GM19438 (cell line): ENCODE measurements at regions not wholly inside any gene's neighbourhood (a gene's known extent, or its start where the extent isn't known, plus 50 kb on each side); places are given as distances from the start of the nearest gene placed in this dataset.
"Not testable (repeated sequence)": the region's sequence is repeated elsewhere in the genome, so short reads cannot be mapped to it uniquely, and the experiment has no call there.

Source experiments
- ATAC-seq: cut with Tn5 transposase; IDR thresholded peaks from one replicate; pipeline ENCODE4 v1.9.1; 2021; ENCODE audit warnings: low read depth; ENCODE audit not compliant: unreplicated experiment

GRCh38 chr6:170006071-170006899, 254.9 kb downstream of the ERMARD start:
- ATAC-seq = no peak

DNA sequence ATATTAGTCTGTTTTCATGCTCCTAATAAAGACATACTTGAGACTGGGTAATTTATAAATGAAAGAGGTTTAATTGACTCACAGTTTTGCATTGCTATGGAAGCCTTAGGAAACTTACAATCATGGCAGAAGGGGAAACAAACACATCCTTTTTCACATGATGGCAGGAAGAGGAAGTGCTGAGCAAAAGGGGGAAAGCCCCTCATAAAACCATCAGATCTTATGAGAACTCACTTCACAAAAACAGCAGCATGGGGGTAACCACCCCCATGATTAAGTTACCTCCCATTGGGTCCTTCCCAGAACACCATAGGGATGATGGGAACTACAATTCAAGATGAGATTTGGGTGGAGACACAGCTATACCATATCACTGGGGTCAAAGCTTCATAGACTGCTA, 254.2 kb downstream of the ERMARD start:
- no peak for ATAC-seq

DNA sequence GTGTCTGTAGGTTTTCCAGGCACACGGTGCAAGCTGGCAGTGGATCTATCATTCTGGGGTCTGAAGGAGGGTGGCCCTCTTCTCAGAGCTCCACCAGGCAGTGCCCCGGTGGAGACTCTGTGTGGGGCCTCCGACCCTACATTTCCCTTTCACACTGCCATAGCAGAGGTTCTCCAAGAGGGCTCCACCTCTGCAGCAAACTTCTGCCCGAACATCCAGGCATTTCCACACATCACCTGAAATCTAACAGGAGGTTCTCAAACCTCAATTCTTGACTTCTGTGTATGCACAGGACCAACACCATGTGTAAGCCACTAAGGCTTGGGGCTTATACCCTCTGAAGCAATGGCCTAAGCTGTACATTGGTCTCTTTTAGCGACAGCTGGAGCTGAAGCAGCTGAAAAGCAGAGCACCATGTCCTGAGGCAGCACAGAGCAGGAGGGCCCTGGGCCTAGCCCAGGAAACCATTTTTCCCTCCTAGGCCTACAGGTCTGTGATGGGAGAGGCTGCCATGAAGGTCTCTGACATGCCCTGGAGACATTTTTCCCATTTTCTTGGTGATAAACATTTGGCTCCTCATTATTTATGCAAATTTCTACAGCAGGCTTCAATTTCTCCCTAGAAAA, 253.3 kb downstream of the ERMARD start:
- ATAC-seq = no peak

DNA sequence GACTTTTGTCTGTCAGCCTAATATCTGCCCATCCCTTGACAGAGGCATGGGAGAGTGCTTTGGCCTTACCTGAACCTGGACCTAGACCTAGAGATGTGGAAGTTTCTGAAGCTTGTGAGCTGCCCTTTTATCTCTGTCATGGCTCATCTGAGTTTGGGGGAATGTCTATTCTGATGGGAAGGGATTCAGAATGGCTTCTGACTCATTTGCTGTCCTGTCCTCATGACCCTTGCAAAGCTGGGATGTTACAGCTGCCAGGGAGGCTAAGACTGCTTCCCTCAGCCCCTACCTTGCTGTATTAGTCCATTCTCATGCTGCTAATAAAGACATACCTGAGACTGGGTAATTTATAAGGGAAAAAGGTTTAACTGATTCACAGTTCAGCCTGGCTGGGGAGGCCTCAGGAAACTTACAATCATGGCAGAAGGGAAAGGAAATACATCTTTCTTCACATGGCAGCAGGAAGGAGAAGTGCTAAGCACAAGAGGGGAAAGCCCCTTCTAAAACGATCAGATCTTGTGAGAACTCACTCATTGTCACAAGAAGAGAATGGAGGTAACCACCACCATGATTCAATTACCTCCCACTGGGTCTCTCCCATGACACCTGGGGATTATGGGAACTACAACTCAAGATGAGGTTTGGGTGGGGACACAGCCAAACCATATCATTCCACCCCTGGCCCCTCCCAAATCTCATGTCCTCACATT, 252.2 kb downstream of the ERMARD start:
- no peak for ATAC-seq

DNA sequence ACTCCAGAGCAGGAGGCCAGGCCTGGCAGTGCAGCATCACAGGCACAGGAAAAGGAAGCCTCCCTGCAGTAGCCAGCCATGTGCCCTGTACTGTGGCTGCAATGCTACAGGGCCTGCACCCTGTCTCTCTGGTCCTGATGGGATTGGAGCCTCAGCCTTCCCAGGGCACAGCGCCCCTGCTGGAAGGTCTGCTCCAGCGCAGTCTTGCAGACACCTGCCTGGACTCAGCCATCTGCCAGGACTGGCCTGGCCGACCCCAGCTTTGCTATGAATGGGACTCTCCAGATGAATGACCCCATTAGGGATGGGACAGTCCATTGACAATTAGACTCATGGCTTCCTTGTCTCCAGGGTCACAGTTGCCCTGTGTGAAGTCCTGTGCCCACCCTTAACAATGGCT, 251.6 kb downstream of the ERMARD start:
- no peak for ATAC-seq

- ATAC-seq = not testable (repeated sequence)
Observed at GRCh38 chr6:170001782-170002181, 250.4 kb downstream of the ERMARD start.

GRCh38 chr6:170000071-170000843, 248.8 kb downstream of the ERMARD start:
- no peak for ATAC-seq

- ATAC-seq = no peak
Observed at GRCh38 chr6:169999367-169999766, 247.9 kb downstream of the ERMARD start.

- ATAC-seq = no peak
Observed at GRCh38 chr6:169998457-169998856, 247.0 kb downstream of the ERMARD start.

DNA sequence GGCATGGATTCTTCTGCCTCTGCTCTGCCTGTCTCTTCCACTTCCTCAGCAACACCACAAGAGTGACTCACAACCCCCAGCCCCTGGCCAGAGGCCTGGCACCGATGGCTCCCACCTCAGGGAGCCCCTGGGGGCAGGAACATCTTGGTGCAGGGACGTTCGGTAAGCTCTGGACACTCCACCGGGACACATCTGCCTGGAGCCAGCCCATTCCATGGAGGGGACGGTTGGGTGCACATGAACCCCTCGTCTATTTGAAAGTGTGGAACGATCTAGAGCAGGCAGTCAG, 246.5 kb downstream of the ERMARD start:
- no peak for ATAC-seq

DNA sequence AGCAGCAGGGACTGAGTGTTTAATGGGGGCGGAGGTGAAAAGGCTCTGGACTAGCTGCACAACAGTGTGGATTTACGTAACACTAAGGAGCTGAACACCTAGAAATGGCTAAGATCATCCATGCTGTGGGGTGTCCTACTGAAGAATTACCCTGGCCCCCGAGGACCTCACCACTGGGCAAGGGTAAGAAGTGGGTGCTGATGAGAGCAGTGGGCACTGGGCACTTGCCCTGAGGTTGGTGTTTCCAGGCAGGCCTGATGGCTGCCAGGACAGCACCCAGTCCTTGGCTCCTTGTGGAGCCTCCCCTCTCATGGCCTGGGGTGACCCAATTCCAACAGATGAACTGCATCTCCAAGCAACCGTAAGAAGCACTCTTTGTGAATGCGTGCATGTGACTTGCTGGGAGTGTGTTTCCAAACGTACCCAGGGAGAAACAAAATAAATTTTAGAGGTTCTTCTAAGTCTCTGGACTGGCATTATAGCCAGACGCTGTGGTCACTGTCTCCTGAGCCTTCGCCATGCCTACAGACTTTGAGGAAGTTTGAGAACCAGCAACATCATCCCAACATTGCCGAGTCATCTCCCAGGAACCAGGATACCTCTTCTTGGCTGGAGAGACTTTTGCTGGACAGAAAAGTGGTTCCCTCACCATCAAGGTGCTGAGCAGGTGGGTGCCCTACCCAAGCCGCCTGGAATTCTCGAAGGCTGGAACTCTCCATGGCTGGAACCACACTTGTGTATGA, 245.9 kb downstream of the ERMARD start:
- ATAC-seq = no peak

GRCh38 chr6:169996378-169997051, 245.1 kb downstream of the ERMARD start:
- no peak for ATAC-seq

- no peak for ATAC-seq
Observed at GRCh38 chr6:169994739-169995138, 243.3 kb downstream of the ERMARD start.

- ATAC-seq = no peak
Observed at GRCh38 chr6:169993861-169994481, 242.5 kb downstream of the ERMARD start.

- no peak for ATAC-seq
Observed at GRCh38 chr6:169991913-169992312, 240.5 kb downstream of the ERMARD start.

- ATAC-seq = no peak
Observed at GRCh38 chr6:169991031-169991390, 239.6 kb downstream of the ERMARD start.

DNA sequence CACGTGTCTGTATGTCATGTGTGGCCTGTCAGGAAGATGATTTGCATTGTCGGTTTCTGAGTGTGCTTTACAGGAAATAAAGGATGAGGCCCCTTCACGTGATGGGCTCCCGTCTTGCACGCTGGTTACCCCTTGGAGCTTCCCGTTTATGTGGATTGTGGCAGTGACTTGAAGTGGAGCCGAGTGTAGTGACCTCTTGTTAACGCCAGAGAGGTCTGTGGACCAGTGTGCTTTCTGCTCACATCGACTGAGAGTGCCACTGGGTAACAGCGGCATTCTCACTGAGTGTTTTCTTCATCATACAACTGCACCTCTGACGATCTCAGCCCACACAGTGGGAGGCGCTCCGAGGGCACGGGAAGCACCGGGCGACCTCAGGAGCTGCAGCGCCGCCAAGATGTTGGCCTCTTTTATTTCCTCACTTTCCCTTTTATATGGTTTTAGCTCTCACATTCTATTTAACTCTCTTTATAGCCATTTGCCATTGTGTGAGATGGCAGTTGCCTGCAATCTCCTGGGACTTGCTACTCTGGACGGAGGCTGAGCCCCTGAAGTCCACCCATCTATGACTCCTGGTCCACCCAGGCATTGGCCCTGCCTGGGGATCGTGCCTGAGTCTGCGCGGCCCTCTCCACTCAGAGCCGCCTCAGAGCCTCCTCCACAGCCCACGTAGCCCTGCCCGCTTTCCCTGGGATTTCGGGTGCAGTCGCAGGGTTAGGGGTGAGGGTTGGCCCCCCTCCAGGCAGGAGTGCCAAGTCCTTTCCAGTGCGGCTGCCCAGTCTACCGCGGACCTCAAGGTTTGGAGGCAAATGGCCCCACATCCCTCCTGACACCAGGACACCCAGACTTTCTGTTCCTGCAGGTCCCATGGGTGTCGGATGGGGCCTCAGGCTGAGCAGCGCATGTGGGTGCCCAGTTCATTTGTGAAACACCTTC, 238.9 kb downstream of the ERMARD start:
- ATAC-seq = peak; percentile 62

DNA sequence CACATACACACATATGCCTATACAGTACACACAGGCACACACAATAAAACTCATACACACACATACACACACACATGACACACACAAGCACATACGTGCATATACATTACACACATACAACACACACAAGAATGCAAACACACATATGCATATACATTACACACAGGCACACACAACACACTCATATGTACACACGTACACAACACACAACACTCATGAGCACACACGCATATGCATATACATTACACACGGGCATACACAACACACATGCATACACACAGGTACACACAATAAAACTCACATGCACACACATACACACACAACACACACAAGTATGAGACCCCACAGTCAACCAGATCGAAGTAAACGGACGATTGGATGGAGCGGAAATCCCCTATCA, 238.2 kb downstream of the ERMARD start:
- ATAC-seq = peak; percentile 9
